Esophagus squamous epithelium (tissue), 5 donors: ENCODE measurements at regions not wholly inside any gene's neighbourhood (a gene's known extent, or its start where the extent isn't known, plus 50 kb on each side); places are given as distances from the start of the nearest gene placed in this dataset.
A peak's percentile ranks its signal among the peaks of the same experiment; 100 is the strongest.

Source experiments
- DNase-seq: peaks from one replicate; lab custom pipeline; 2025; lab: John Stamatoyannopoulos, UW
- H3K27ac ChIP-seq, 4 donors: fragments of 200-600 bp; sonication (generic); one replicate each; pipeline ENCODE4 v1.5.1; 2016 to 2019; ENCODE audit warnings: mild to moderate bottlenecking in 1 of 4
- H3K27me3 ChIP-seq, 4 donors: fragments of 200-600 bp; sonication (generic); 1 replicate in 3 of 4; 2 replicates in 1 of 4; pipeline versions ENCODE4 v1.5.1 to v1.6.0; 2017 to 2021; ENCODE audit warnings: antibody characterized with exemption in 1 of 4
- H3K36me3 ChIP-seq, 3 donors: fragments of 200-600 bp; sonication (generic); one replicate each; pipeline ENCODE4 v1.5.1; 2016 to 2019
- H3K4me1 ChIP-seq, 3 donors: fragments of 200-600 bp; sonication (generic); one replicate each; pipeline ENCODE4 v1.5.1; 2017 to 2019
- H3K4me3 ChIP-seq, 4 donors: fragments of 200-600 bp; sonication (generic); 1 replicate in 3 of 4; 2 replicates in 1 of 4; pipeline ENCODE4 v1.5.1; 2016 to 2019; ENCODE audit warnings: mild to moderate bottlenecking in 2 of 4, moderate library complexity in 1 of 4
- H3K9me3 ChIP-seq, 3 donors: fragments of 200-600 bp; sonication (generic); one replicate each; pipeline ENCODE4 v1.5.1; 2016 to 2019
- CTCF ChIP-seq, 6 experiments: fragments of 450-650 bp in 4 of 6; fragments of 200-600 bp in 2 of 6; sonication (generic) in 2 of 6; IDR thresholded peaks; one replicate each; pipeline ENCODE4 v1.5.1; 2016 to 2019; ENCODE audit warnings: antibody characterized with exemption in 6 of 6, mild to moderate bottlenecking in 4 of 6, moderate library complexity in 4 of 6
- POLR2A ChIP-seq, 4 donors: fragments of 450-650 bp; IDR thresholded peaks; one replicate each; pipeline ENCODE4 v1.6.1; 2017; ENCODE audit warnings: antibody characterized with exemption in 4 of 4, mild to moderate bottlenecking in 4 of 4, moderate library complexity in 3 of 4
- WGBS, 2 donors: methylation state at CpG; one replicate each; pipeline ENCODE4 v1.1.5; 2018; 5-methylcytosine and 5-hydroxymethylcytosine counted together
- intact Hi-C: fragments of 100-400 bp; cut with DNase I; formaldehyde crosslinking; loops from one replicate; pipeline ENCODE4 v1.15.0; 2022
- donor health status: DM: yes; HTN: yes; CAD: no.

DNA sequence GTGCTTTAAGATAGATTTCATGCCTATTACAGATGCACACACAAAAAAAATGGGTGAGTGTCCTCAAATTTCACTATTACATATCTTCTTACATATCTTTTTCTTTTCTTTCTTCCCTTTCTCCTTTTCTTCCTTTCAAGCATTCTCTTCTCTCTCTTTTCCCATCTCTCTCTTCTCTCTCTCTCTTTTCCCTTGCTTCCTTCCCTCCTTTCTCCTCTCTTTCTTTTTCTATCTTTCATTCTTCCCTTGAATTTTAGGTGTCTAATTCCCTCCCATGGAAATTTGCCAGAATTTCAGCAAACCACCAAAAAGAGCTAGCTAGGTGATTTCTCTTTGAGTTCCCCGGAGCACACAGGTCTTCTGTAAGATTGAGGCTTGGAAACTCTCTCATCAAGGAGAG, 395.3 kb upstream of the RUNX1 start:
- H3K27me3 ChIP-seq = peaks cover 0 to 24% (median 0%) of the 10 kb centered on the region in 4 donors
- intact Hi-C loops = no loop called here
- no peak for DNase-seq
- H3K4me3 ChIP-seq = no peak overlapping the region
- H3K36me3 ChIP-seq = no peaks in the 10 kb centered on the region
- no peak for TF ChIP-seq CTCF (IDR thresholded peaks at IDR 0.05)
- TF ChIP-seq POLR2A (IDR thresholded peaks at IDR 0.05) = no peak
- H3K4me1 ChIP-seq = peaks cover 0 to under 1% (median 0%) of the 10 kb centered on the region in 3 donors
- H3K9me3 ChIP-seq = no peaks in the 10 kb centered on the region
- no peak overlapping the region for H3K27ac ChIP-seq
- 86 to 100% methylated on average over 1 of the region's 1 CpG for WGBS, 2 donors

DNA sequence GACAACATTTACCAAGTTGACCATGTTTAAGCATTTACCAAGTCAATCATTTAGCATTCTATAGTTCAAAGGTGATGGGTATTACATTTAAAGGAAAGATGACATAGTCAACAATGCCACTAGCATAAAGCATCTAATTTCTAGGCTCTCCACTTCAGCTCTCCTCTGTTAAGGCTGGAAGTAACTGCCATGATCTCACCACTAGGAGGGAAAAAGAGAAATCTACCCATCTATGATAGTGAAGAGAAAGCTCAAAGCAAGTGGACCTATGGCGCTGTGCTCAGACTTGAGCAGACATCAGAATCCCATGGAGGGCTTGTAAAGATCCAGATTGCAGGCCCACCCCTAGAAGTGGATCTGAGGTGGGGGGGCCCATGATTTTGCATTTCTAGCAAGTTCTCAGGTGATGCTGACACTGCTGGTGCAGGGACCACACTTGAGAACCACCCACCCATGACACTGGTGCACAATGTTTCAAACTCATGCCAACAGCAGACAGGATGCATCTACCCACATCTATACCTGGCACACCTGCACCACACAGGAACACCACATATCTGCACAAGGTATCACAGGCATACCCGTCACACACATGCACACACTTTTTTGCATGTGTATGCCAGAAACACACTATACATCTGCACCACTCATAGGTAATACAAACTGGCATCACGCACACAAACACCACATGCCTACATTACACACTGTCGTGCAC, 392.9 kb upstream of the RUNX1 start:
- intact Hi-C loops = no loop called here
- no peaks in the 10 kb centered on the region for H3K36me3 ChIP-seq
- H3K4me1 ChIP-seq = peaks cover 0 to 14% (median 6%) of the 10 kb centered on the region in 3 donors
- no peaks in the 10 kb centered on the region for H3K9me3 ChIP-seq
- H3K27me3 ChIP-seq = peaks cover 0 to 24% (median 0%) of the 10 kb centered on the region in 4 donors
- no peak overlapping the region for H3K4me3 ChIP-seq
- no peak for TF ChIP-seq POLR2A (IDR thresholded peaks at IDR 0.05)
- peak in 1 of 6 experiments; percentile 20 for TF ChIP-seq CTCF (IDR thresholded peaks at IDR 0.05)
- DNase-seq = no peak
- WGBS, 2 donors = 93 to 95% methylated on average over 4 of the region's 4 CpGs
- H3K27ac ChIP-seq = no peak overlapping the region

DNA sequence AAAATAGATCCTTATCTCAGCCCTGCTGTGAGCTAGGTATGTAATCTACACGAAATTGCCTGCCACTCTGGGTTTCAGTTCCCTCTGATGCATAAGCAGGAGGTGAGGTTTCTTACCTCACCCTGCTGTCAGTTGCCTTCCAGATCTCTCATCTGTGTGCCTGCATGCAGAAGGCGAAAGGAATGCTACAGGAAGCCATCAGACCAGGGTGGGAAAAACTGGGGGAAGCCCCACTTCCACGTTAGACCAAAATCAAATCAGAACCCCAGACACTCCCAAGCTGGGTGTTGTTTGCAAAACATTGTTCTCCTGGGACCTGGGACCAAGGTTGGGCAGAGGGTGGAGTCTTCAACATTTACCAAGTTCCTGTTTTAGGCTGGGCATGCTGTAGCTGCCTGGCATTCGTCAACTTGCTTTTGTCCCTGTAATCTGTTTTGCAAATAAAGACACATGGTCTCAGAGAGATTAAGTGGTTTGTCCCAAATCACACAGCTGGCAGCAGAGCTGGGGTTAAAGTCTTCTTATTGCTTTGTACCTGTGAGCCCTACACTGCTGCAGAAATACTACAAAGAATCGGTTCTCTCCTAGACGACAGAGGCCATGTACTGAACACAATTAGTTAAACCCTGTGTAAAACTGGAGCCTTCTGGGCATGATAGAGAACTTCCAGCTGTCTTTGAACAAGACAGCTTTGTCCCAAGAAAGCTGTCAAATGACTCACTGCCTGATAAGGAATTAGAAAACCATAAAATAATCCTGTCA, 389.7 kb upstream of the RUNX1 start:
- Histone ChIP-seq H3K4me3 (no peak overlapping the region), H3K36me3 (no peaks in the 10 kb centered on the region), H3K27me3 (peaks cover 0 to 21% (median 0%) of the 10 kb centered on the region in 4 donors), H3K9me3 (peaks cover 0 to 9% (median 0%) of the 10 kb centered on the region in 3 donors), H3K27ac (peak overlapping the region in 1 of 4 donors; percentile 27), H3K4me1 (peaks cover 0 to 14% (median 6%) of the 10 kb centered on the region in 3 donors)
- no peak for DNase-seq
- 17 to 26% methylated on average over 4 to 6 of the region's 6 CpGs for WGBS, 2 donors
- intact Hi-C loops = no loop called here
- TF ChIP-seq POLR2A (IDR thresholded peaks at IDR 0.05) = no peak
- no peak for TF ChIP-seq CTCF (IDR thresholded peaks at IDR 0.05)

DNA sequence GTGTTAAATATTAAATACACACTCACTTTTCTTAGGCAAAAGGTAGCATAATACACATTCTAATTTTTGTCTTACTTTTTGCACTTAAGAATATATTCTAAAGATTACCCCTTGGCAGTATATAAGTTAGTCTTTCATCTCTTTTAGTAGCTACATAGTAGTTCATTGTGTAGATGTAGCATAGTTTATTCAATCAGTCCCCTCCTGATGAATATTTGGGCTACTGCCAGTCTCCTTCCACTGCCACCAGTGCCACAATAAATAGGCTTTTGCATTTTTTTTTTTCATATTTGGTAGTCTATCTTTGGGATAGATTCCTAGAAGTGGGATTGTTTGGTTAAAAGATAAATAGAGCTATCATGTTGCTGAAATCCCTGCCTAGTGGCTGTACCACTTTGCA, 388.8 kb upstream of the RUNX1 start:
- intact Hi-C loops = no loop called here
- DNase-seq = no peak

More for the DNA sequence above, 388.8 kb upstream of the RUNX1 start:
- H3K9me3 ChIP-seq = peaks cover 0 to 15% (median 0%) of the 10 kb centered on the region in 3 donors
- H3K27me3 ChIP-seq = peaks cover 0 to 19% (median 0%) of the 10 kb centered on the region in 4 donors
- TF ChIP-seq POLR2A (IDR thresholded peaks at IDR 0.05) = no peak
- TF ChIP-seq CTCF (IDR thresholded peaks at IDR 0.05) = no peak
- H3K27ac ChIP-seq = no peak overlapping the region
- H3K36me3 ChIP-seq = no peaks in the 10 kb centered on the region
- peaks cover 0 to 14% (median 6%) of the 10 kb centered on the region in 3 donors for H3K4me1 ChIP-seq
- H3K4me3 ChIP-seq = no peak overlapping the region
